HepG2 (cell line): ENCODE measurements at regions not wholly inside any gene's neighbourhood (a gene's known extent, or its start where the extent isn't known, plus 50 kb on each side); places are given as distances from the start of the nearest gene placed in this dataset.

Source experiments
- ATAC-seq: fragments of 200-7000 bp; cut with Tn5 transposase; 3 replicates; pipeline ENCODE4 v1.9.1; 2020; ENCODE audit warnings: mild to moderate bottlenecking, moderate library complexity
- BruUV-seq: library from RNA; stranded (reverse); fragments of 400-500 nt; replicated peaks from 2 replicates; lab custom pipeline; 2021; lab: Mats Ljungman, UMichigan
- CTCF ChIA-PET: fragments of 300-600 bp; formaldehyde crosslinking; extraction: SDS; loops from one replicate; lab custom pipeline; 2021; ENCODE audit warnings: low total read pairs, inconsistent platforms, low intra/inter-chr PET ratio; lab: Yijun Ruan, JAX
- POLR2A ChIA-PET: fragments of 350-600 bp; sonication (Branson Sonifier 250); formaldehyde crosslinking; loops from one replicate; lab custom pipeline; 2020; ENCODE audit warnings: antibody characterized with exemption, inconsistent platforms; lab: Yijun Ruan, JAX
- DNase-seq: peaks from one replicate; pipeline ENCODE4 v3.0.0-alpha.2; 2015; ENCODE audit warnings: low spot score
- FAIRE-seq: peaks from 3 replicates; lab custom pipeline; 2011; peaks lifted over from hg19 to GRCh38; lab: Jason Lieb, UNC
- H2AFZ ChIP-seq: one replicate; pipeline ENCODE4 v1.6.1; 2011; ENCODE audit warnings: low read length, inconsistent platforms
- H3K27ac ChIP-seq: fragments of 300-600 bp; 3 replicates; pipeline ENCODE4 v1.8.0; 2011; ENCODE audit warnings: mixed run types, mild to moderate bottlenecking, mixed read lengths, low read length, inconsistent platforms; ENCODE audit not compliant: insufficient read depth; ENCODE audit errors: extremely low read length
- H3K27me3 ChIP-seq, 2 experiments: fragments of 200-600 bp in 1 of 2; 2 replicates in 1 of 2; 3 replicates in 1 of 2; pipeline versions ENCODE4 v1.6.0 to v1.8.0; 2011; ENCODE audit warnings: low read length in 2 of 2, mild to moderate bottlenecking in 2 of 2, moderate library complexity in 2 of 2, inconsistent platforms in 1 of 2; ENCODE audit not compliant: insufficient read depth in 2 of 2, control insufficient read depth in 1 of 2
- H3K36me3 ChIP-seq, 2 experiments: fragments of 200-600 bp in 1 of 2; replicated peaks in 1 of 2; 2 replicates in 1 of 2; 3 replicates in 1 of 2; pipeline versions ENCODE4 v1.5.1 to v1.8.0; 2011; ENCODE audit warnings: low read length in 2 of 2, inconsistent platforms in 1 of 2; ENCODE audit not compliant: insufficient read depth in 2 of 2, control insufficient read depth in 1 of 2
- H3K4me1 ChIP-seq: 2 replicates; pipeline ENCODE4 v1.5.1; 2012; ENCODE audit warnings: low read length, inconsistent platforms; ENCODE audit not compliant: insufficient read depth
- H3K4me2 ChIP-seq: 2 replicates; pipeline ENCODE4 v1.6.0; 2011; ENCODE audit warnings: low read depth, low read length, inconsistent platforms
- H3K4me3 ChIP-seq, 3 experiments: fragments of 200-600 bp in 1 of 3; sonication (generic), shearing (Covaris generic) in 1 of 3; replicated peaks in 1 of 3; 2 replicates each; pipeline ENCODE4 v1.5.1; 2011 to 2016; ENCODE audit warnings: low read length in 3 of 3, inconsistent platforms in 2 of 3, low read depth in 2 of 3, mild to moderate bottlenecking in 2 of 3, control low read depth in 1 of 3, mixed read lengths in 1 of 3; ENCODE audit not compliant: insufficient read depth in 1 of 3
- H3K79me2 ChIP-seq: one replicate; pipeline ENCODE4 v1.6.1; 2011; ENCODE audit warnings: low read length, inconsistent platforms; ENCODE audit not compliant: insufficient read depth
- H3K9ac ChIP-seq: 2 replicates; pipeline ENCODE4 v1.6.0; 2011; ENCODE audit warnings: mild to moderate bottlenecking, low read depth, low read length, inconsistent platforms; ENCODE audit not compliant: insufficient read depth
- H3K9me3 ChIP-seq: 2 replicates; pipeline ENCODE4 v1.5.1; 2012; ENCODE audit warnings: mild to moderate bottlenecking, low read length
- H4K20me1 ChIP-seq: 2 replicates; pipeline ENCODE4 v1.6.0; 2011; ENCODE audit warnings: inconsistent platforms, mild to moderate bottlenecking, low read length, moderate library complexity; ENCODE audit not compliant: insufficient read depth
- CREM ChIP-seq, 2 experiments: sonication (generic) in 1 of 2; formaldehyde crosslinking in 1 of 2; IDR thresholded peaks; 2 replicates each; pipeline versions ENCODE4 v1.4.0 to v1.6.1; 2016 to 2020; ENCODE audit warnings: antibody characterized with exemption in 1 of 2, mild to moderate bottlenecking in 1 of 2, missing genetic modification reagents in 1 of 2
- GLI4 ChIP-seq: sonication (generic); formaldehyde crosslinking; IDR thresholded peaks from 2 replicates; pipeline ENCODE4 v1.5.1; 2020; ENCODE audit warnings: missing genetic modification reagents, mild to moderate bottlenecking, moderate library complexity, borderline replicate concordance
- HNRNPK ChIP-seq: fragments of 200-400 bp; formaldehyde crosslinking; IDR thresholded peaks from 2 replicates; pipeline ENCODE4 v1.6.1; 2018; ENCODE audit warnings: low read length, low read depth, moderate library complexity, mild to moderate bottlenecking; ENCODE audit not compliant: poor library complexity, severe bottlenecking
- SYNCRIP ChIP-seq: fragments of 200-400 bp; formaldehyde crosslinking; IDR thresholded peaks from 2 replicates; pipeline ENCODE4 v1.6.1; 2018; ENCODE audit warnings: mild to moderate bottlenecking, low read depth, low read length; ENCODE audit not compliant: insufficient read depth
- ZNF124 ChIP-seq: sonication (generic); formaldehyde crosslinking; IDR thresholded peaks from 2 replicates; pipeline ENCODE4 v1.4.0; 2020; ENCODE audit warnings: missing genetic modification reagents
- ZNF75D ChIP-seq: sonication (generic); formaldehyde crosslinking; IDR thresholded peaks from 2 replicates; pipeline ENCODE4 v1.8.1; 2023; ENCODE audit warnings: missing genetic modification reagents, mild to moderate bottlenecking, borderline replicate concordance
- WGBS: methylation state at CpG from one replicate; pipeline ENCODE4 v1.1.6; 2017; ENCODE audit warnings: low lambda C conversion rate; 5-methylcytosine and 5-hydroxymethylcytosine counted together
- in situ Hi-C: cut with HindIII; loops from 2 replicates; pipeline ENCODE4 v1.10.0; 2017; ENCODE audit warnings: low pct_unique_long_range_greater_than_20kb; ENCODE audit not compliant: extremely low pct_ligation_motif_present
- intact Hi-C: fragments of 100-400 bp; cut with micrococcal nuclease; formaldehyde crosslinking; loops from one replicate; pipeline ENCODE4 v1.10.0; 2022; ENCODE audit not compliant: unreplicated experiment
- TF ChIP-seq, protein P1 (sequence below): sonication (generic); formaldehyde crosslinking; IDR thresholded peaks from 2 replicates; pipeline ENCODE4 v1.5.1; 2020; ENCODE audit warnings: missing genetic modification reagents, mild to moderate bottlenecking, borderline replicate concordance
- TF ChIP-seq, protein P2 (sequence below): sonication (generic); formaldehyde crosslinking; IDR thresholded peaks from 2 replicates; pipeline ENCODE4 v1.4.0; 2020; ENCODE audit warnings: missing genetic modification reagents, borderline replicate concordance
- TF ChIP-seq, protein P3 (sequence below): IDR thresholded peaks from 2 replicates; pipeline ENCODE4 v1.6.1; 2018; ENCODE audit warnings: missing genetic modification reagents, mild to moderate bottlenecking, missing compliant biosample characterization
- TF ChIP-seq, protein P4 (sequence below): IDR thresholded peaks from 2 replicates; pipeline ENCODE4 v1.6.1; 2016; ENCODE audit warnings: missing genetic modification reagents, missing compliant biosample characterization

DNA sequence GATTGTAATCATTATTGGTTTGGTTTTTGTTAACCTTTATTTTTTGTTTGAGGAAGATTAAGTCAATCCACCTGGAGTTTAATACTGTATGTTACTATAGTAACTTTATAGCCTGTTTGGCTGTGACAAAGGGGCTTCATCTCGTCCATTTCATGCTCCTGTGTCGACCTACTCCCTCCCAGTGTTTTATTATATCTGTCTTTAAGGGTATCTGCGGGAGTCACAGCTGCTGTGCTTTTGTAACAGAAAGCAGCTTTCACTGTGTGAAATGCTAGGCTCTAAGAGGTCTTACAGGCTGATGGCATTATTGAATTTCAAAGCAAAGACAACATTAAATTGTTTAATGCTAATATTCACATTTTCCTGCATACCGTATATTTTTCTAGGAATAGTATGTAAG, 698.0 kb upstream of the POU3F2 start (continued):
- TF ChIP-seq CREM (IDR thresholded peaks at IDR 0.05) (no peak), CREM (CRISPR knock-in tag; IDR thresholded peaks at IDR 0.05) (no peak), HNRNPK (no peak)
- TF ChIP-seq, protein P1, sequence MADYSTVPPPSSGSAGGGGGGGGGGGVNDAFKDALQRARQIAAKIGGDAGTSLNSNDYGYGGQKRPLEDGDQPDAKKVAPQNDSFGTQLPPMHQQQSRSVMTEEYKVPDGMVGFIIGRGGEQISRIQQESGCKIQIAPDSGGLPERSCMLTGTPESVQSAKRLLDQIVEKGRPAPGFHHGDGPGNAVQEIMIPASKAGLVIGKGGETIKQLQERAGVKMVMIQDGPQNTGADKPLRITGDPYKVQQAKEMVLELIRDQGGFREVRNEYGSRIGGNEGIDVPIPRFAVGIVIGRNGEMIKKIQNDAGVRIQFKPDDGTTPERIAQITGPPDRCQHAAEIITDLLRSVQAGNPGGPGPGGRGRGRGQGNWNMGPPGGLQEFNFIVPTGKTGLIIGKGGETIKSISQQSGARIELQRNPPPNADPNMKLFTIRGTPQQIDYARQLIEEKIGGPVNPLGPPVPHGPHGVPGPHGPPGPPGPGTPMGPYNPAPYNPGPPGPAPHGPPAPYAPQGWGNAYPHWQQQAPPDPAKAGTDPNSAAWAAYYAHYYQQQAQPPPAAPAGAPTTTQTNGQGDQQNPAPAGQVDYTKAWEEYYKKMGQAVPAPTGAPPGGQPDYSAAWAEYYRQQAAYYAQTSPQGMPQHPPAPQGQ (CRISPR knock-in tag) = no peak

DNA sequence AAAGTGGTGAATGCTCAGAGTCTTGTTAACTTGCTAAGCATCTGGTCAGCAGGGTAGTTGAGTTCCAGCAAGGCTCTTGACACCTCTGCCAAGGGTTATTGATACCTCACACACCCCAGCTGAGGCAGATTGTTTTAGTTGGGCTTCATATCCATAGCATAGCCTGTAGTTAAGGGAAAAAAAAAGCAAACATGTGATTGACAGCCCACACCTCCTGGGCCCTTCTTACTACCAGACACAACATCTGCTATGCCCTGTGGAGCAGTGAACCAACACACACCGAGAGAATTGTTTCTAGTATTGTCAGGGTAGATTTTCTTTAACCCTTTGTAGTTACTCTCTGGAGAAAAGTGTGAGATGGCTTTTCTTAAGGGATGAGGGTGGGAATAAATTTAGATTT, 697.0 kb upstream of the POU3F2 start:
- 0% methylated on average over 1 of the region's 1 CpG for WGBS
- no peak for ATAC-seq
- FAIRE-seq = no peak
- TF ChIP-seq ZNF124 (CRISPR knock-in tag) = no peak
- TF ChIP-seq, protein P2, sequence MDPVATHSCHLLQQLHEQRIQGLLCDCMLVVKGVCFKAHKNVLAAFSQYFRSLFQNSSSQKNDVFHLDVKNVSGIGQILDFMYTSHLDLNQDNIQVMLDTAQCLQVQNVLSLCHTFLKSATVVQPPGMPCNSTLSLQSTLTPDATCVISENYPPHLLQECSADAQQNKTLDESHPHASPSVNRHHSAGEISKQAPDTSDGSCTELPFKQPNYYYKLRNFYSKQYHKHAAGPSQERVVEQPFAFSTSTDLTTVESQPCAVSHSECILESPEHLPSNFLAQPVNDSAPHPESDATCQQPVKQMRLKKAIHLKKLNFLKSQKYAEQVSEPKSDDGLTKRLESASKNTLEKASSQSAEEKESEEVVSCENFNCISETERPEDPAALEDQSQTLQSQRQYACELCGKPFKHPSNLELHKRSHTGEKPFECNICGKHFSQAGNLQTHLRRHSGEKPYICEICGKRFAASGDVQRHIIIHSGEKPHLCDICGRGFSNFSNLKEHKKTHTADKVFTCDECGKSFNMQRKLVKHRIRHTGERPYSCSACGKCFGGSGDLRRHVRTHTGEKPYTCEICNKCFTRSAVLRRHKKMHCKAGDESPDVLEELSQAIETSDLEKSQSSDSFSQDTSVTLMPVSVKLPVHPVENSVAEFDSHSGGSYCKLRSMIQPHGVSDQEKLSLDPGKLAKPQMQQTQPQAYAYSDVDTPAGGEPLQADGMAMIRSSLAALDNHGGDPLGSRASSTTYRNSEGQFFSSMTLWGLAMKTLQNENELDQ = no peak
- TF ChIP-seq, protein P3, sequence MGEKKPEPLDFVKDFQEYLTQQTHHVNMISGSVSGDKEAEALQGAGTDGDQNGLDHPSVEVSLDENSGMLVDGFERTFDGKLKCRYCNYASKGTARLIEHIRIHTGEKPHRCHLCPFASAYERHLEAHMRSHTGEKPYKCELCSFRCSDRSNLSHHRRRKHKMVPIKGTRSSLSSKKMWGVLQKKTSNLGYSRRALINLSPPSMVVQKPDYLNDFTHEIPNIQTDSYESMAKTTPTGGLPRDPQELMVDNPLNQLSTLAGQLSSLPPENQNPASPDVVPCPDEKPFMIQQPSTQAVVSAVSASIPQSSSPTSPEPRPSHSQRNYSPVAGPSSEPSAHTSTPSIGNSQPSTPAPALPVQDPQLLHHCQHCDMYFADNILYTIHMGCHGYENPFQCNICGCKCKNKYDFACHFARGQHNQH (CRISPR knock-in tag) = no peak
- TF ChIP-seq, protein P4, sequence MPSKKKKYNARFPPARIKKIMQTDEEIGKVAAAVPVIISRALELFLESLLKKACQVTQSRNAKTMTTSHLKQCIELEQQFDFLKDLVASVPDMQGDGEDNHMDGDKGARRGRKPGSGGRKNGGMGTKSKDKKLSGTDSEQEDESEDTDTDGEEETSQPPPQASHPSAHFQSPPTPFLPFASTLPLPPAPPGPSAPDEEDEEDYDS = no peak
- no peak for TF ChIP-seq ZNF75D (CRISPR knock-in tag)
- TF ChIP-seq SYNCRIP = no peak
- no peak for TF ChIP-seq GLI4 (CRISPR knock-in tag)
- TF ChIP-seq, all 625 proteins: peak for 0
- no TSS peak for BruUV-seq
- DNase-seq = no peak
- intact Hi-C loops (no loop called here), in situ Hi-C loops (no loop called here)
- no peaks in the 10 kb centered on the region for H3K79me2 ChIP-seq
- H3K4me3 ChIP-seq = no peak overlapping the region
- POLR2A ChIA-PET = no interaction called here
- no peaks in the 10 kb centered on the region; a peak in 1 of 5 replicates for H3K27me3 ChIP-seq
- H3K4me1 ChIP-seq = no peaks in the 10 kb centered on the region
- no peak overlapping the region for H2AFZ ChIP-seq
- H3K4me2 ChIP-seq = no peak overlapping the region
- no peak overlapping the region for H3K27ac ChIP-seq
- no peaks in the 10 kb centered on the region for H3K36me3 ChIP-seq
- no peak overlapping the region for H3K9ac ChIP-seq
- peaks cover 12% of the 10 kb centered on the region for H3K9me3 ChIP-seq
- CTCF ChIA-PET = no interaction called here
- no peaks in the 10 kb centered on the region for H4K20me1 ChIP-seq
